ENCODE measurements at regions not wholly inside any gene's neighbourhood (a gene's known extent, or its start where the extent isn't known, plus 50 kb on each side); places are given as distances from the start of the nearest gene placed in this dataset.

GRCh38 chr12:33323823-33324222, 115.8 kb downstream of the SYT10 start:
- DNase-seq = no peak
- no peak for TF ChIP-seq POLR2A (IDR thresholded peaks at IDR 0.05)
- TF ChIP-seq POLR2AphosphoS5 (IDR thresholded peaks at IDR 0.05) = no peak
- no peak for TF ChIP-seq CTCF (IDR thresholded peaks at IDR 0.05 in 8 of 11, conservative IDR thresholded peaks at IDR 0.05 in 3 of 11)
- 57 to 76% (median 65%) methylated on average over 1 of the region's 1 CpG for WGBS, 5 donors
- no peaks in the 10 kb centered on the region for H3K27me3 ChIP-seq (replicated peaks in 1 of 7)
- H3K27ac ChIP-seq = no peak overlapping the region
- H3K4me1 ChIP-seq = no peaks in the 10 kb centered on the region
- H3K4me3 ChIP-seq = no peak overlapping the region
- H3K36me3 ChIP-seq = no peaks in the 10 kb centered on the region
- H3K9me3 ChIP-seq = no peaks in the 10 kb centered on the region
- intact Hi-C loops (cut with DNase I; ENCODE audit: low total_unique reads) = no loop called here

GRCh38 chr12:33322519-33322918, 117.1 kb downstream of the SYT10 start:
- intact Hi-C loops (cut with DNase I; ENCODE audit: low total_unique reads) = no loop called here
- Histone ChIP-seq H3K27me3 (replicated peaks in 1 of 7) (no peaks in the 10 kb centered on the region), H3K36me3 (no peaks in the 10 kb centered on the region), H3K4me1 (no peaks in the 10 kb centered on the region), H3K27ac (no peak overlapping the region), H3K9me3 (no peaks in the 10 kb centered on the region), H3K4me3 (no peak overlapping the region)
- TF ChIP-seq CTCF (IDR thresholded peaks at IDR 0.05 in 8 of 11, conservative IDR thresholded peaks at IDR 0.05 in 3 of 11) (no peak), POLR2AphosphoS5 (IDR thresholded peaks at IDR 0.05) (no peak), POLR2A (IDR thresholded peaks at IDR 0.05) (no peak)
- WGBS, 5 donors = 47 to 83% (median 73%) methylated on average over 5 of the region's 5 CpGs
- no peak for DNase-seq

- Histone ChIP-seq H3K9me3 (peaks cover 0 to 5% (median 0%) of the 10 kb centered on the region in 8 donors), H3K27ac (no peak overlapping the region), H3K4me3 (no peak overlapping the region), H3K27me3 (replicated peaks in 1 of 7) (no peaks in the 10 kb centered on the region), H3K4me1 (no peaks in the 10 kb centered on the region), H3K36me3 (no peaks in the 10 kb centered on the region)
- DNase-seq = no peak
- WGBS, 5 donors = 91 to 98% (median 95%) methylated on average over 1 of the region's 1 CpG
- TF ChIP-seq POLR2A (IDR thresholded peaks at IDR 0.05) = no peak
- TF ChIP-seq CTCF (IDR thresholded peaks at IDR 0.05 in 8 of 11, conservative IDR thresholded peaks at IDR 0.05 in 3 of 11) = no peak
- no peak for TF ChIP-seq POLR2AphosphoS5 (IDR thresholded peaks at IDR 0.05)
- intact Hi-C loops (cut with DNase I; ENCODE audit: low total_unique reads) = no loop called here
These were observed 121.9 kb downstream of the SYT10 start for GRCh38 chr12:33317746-33318145.

- H3K4me1 ChIP-seq = no peaks in the 10 kb centered on the region
- H3K27me3 ChIP-seq (replicated peaks in 1 of 7) = no peaks in the 10 kb centered on the region
- H3K4me3 ChIP-seq = no peak overlapping the region
- TF ChIP-seq POLR2AphosphoS5 (IDR thresholded peaks at IDR 0.05) = no peak
- peaks cover 0 to 23% (median 2%) of the 10 kb centered on the region in 8 donors for H3K9me3 ChIP-seq
- intact Hi-C loops (cut with DNase I; ENCODE audit: low total_unique reads) = no loop called here
- no peak overlapping the region for H3K27ac ChIP-seq
- H3K36me3 ChIP-seq = no peaks in the 10 kb centered on the region
- DNase-seq = no peak
- 13 to 29% (median 17%) methylated on average over 1 of the region's 1 CpG for WGBS, 5 donors
These were observed 125.4 kb downstream of the SYT10 start for GRCh38 chr12:33314223-33314622.

- no peaks in the 10 kb centered on the region for H3K27me3 ChIP-seq (replicated peaks in 1 of 7)
- TF ChIP-seq POLR2A (IDR thresholded peaks at IDR 0.05) (no peak), POLR2AphosphoS5 (IDR thresholded peaks at IDR 0.05) (no peak), CTCF (IDR thresholded peaks at IDR 0.05 in 8 of 11, conservative IDR thresholded peaks at IDR 0.05 in 3 of 11) (no peak)
- intact Hi-C loops (cut with DNase I; ENCODE audit: low total_unique reads) = no loop called here
- H3K27ac ChIP-seq = no peak overlapping the region
- H3K36me3 ChIP-seq = no peaks in the 10 kb centered on the region
- no peaks in the 10 kb centered on the region for H3K4me1 ChIP-seq
- DNase-seq = no peak
- H3K9me3 ChIP-seq = peaks cover 0 to 23% (median 2%) of the 10 kb centered on the region in 8 donors
- H3K4me3 ChIP-seq = no peak overlapping the region
These were observed 126.1 kb downstream of the SYT10 start for GRCh38 chr12:33313476-33313875.

All from spleen (tissue), 11 donors.